NCI-H748 (cell line): ENCODE measurements at regions not wholly inside any gene's neighbourhood (a gene's known extent, or its start where the extent isn't known, plus 50 kb on each side); places are given as distances from the start of the nearest gene placed in this dataset.
"Not testable (repeated sequence)": the region's sequence is repeated elsewhere in the genome, so short reads cannot be mapped to it uniquely, and the experiment has no call there.

Experiments
- DNase-seq: peaks from one replicate; lab custom pipeline; 2025; ENCODE audit not compliant: unreplicated experiment; lab: John Stamatoyannopoulos, UW

GRCh38 chr3:103134023-103134724 is 699.4 kb downstream of the ZPLD1 start:
- no peak for DNase-seq

DNA sequence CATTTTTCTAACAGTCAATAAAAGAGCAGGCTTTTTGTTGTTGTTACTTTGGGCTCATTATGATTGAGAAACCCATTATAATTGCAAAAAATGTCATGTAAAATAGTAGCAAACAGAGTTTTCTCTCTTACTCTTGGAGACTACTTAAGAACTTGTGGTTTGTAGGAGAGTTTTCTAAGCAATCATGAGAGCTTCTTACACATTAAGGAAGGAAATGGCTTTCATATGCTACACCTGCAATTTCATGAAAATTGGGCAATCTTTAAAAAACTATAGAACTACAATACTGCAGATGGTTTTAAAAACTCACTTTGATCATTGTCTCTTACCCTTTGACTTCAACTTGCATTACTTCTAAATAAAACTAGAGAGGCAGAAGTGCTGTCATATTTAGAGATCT is 701.8 kb downstream of the ZPLD1 start:
- DNase-seq: no peak

DNA sequence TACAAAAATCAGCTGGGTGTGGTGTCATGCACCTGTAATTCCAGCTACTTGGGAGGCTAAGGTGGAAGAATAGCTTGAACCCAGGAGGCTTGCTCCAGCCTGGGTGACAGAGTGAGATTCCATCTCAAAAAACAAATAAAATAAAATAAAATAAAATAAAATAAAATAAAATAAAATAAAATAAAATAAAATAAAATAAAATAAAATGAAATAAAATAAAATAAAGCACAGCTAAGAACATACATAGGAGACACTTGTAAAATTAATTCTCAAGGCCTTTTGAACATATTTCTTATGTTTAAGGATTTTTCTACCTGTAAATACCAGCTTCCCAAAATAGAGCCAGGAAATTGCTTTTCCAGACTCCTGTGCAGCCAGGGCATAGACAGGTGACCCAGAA is 703.0 kb downstream of the ZPLD1 start:
- no peak for DNase-seq

DNA sequence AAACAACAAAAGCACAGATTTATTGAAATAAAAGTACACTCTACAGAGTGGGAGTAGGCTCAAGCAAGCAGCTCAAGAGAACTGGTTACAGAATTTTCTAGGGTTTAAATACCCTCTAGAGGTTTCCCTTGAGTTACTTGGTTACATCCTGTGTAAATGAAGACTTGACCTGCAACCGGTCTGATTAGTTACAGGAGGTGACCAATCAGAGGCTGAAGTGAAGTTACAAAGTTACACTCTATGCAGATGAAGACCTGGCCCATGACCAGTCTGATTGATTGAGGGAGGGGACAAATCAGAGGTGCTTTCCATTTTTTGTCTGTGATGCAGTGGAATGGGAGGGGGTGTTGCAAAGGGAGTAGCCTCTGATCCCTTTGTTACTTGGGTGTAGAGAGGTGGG is 723.4 kb downstream of the ZPLD1 start:
- DNase-seq: no peak

GRCh38 chr3:103166890-103167289 is 732.1 kb downstream of the ZPLD1 start:
- DNase-seq: no peak

DNA sequence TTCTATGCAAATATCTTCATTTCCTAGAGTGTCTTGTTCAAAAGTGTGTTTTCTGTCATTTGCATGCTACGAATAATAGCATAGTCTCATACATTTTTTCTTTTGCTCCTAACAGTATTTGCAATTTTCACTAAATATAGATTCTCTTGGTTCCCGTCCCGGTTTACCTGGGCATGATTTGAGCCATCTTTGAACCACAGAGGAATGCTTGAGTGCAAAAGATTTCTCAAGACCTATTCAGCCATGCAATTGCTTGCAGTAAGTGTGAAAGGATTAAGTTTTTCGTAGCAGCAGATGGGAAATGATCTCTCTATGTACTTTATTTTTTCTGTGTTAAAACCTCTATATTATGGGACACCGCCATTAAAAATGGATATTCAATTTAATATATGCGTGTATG is 733.0 kb downstream of the ZPLD1 start:
- DNase-seq: no peak

DNA sequence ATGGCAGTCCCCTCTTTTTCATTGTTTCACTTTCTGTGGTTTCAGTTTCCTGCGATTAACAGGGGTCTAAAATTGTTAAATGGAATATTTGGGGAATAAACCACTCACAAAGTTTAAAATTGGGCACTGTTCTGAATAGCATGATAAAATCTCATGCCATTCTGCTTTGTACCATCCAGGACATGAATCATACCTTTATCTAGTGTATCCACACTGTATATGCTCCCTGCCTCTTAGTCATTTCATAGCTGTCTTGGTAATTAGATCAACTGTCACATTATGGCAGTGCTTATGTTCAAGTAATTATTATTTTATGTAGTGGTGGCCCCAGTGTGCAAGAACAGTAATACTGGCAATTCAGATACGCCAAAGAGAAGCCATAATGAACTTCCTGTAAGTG is 734.5 kb downstream of the ZPLD1 start:
- DNase-seq: no peak

- no peak for DNase-seq
These were observed 735.8 kb downstream of the ZPLD1 start for GRCh38 chr3:103170651-103171050.

DNA sequence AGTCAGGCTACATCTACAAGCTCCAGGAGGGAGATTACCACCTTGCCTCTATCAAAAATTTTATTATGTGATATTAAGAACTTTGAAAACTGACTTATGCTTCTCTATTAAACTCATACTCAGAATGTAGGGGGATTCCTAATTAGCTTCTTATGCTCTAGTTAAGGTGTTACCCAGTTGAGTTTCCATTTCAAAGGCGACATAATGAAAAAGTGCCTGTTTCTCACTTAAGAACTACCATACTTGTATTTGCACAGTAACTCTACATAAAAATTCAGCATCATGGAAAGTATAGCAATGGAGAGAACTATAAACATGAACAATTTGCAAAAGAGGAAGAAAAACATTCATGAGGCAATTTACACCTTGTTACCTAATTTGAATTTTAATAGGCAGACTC is 739.1 kb downstream of the ZPLD1 start:
- no peak for DNase-seq

GRCh38 chr3:103181160-103181559 is 746.3 kb downstream of the ZPLD1 start:
- no peak for DNase-seq

GRCh38 chr3:103184772-103185171 is 750.0 kb downstream of the ZPLD1 start:
- DNase-seq: no peak

- no peak for DNase-seq
These were observed 755.1 kb downstream of the ZPLD1 start for GRCh38 chr3:103189941-103190340.

GRCh38 chr3:103195216-103195615 is 760.4 kb downstream of the ZPLD1 start:
- no peak for DNase-seq

DNA sequence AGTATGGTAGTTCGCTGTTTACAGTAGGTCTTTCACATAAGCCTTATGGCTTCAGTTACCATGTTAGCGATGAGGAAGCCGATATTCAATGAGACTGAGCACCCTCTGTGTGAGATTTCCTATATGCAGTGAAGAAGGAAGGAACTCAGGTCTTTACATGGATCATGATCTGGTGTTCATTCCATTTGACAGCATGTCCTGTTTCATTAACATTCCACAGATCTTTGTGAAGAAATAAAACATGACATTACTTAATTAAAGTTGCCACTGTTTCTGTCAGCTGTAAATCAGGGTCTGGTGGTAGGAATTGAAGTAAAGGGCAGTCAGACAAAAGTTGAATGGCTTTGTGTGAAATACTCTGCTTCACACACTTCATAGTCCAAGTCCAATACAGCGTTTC is 768.6 kb downstream of the ZPLD1 start:
- no peak for DNase-seq

DNA sequence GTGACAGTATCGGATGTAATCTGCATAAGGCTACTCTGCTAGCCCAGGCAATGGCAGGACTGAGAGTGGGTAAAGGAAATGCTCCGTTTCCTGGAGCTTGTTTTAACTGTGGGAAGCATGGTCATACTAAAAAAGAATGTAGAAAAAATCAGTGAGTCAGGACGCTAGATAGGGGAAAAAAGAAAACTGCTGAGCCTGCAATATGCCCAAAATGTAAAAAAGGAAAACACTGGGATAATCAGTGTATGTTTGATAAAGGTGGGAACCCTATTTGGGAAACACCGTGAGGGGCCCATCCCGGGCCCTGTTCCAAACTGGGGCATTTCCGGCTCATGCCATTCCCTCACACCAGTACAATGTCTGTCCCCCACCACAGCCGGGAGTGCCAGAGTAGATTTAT is 775.8 kb downstream of the ZPLD1 start:
- no peak for DNase-seq

- DNase-seq: no peak
These were observed 783.3 kb downstream of the ZPLD1 start for GRCh38 chr3:103218146-103218545.

DNA sequence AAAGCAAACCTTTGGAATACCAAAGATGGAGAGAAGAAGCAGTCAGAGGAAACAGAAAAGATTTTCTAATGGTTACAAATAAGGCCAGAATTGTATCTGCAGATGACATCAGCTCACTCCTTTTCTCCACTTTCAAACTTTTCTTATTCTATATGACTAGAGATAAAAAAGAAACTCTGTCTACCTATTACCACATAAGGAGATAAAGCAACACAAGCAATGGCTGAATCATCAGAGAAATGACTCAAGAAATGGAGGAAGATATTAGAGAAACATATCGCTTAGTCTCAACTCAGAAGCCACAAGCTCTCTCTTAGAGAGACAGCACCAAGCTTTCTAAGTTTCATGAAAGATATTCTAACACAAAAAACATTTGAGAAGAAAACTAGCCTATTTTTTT is 784.0 kb downstream of the ZPLD1 start:
- DNase-seq: no peak

DNA sequence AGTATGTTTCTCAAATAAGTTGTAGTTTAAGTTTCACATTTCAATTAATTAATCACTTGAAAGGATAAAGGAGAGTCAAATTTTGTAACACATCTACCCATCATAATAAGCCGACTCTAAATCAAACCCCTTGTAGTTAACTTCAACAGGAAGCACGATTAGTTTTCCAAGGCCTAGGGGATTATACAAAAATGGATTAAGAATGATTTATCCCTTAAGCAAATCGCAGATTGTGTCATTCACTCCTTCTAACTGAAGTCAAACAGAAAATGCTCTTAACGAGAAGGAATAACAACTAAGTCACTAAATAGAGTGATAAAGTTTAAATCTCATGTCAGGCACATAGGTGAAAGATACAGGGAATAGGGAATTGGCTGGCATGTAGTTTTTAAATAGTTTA is 792.8 kb downstream of the ZPLD1 start:
- DNase-seq: no peak

DNA sequence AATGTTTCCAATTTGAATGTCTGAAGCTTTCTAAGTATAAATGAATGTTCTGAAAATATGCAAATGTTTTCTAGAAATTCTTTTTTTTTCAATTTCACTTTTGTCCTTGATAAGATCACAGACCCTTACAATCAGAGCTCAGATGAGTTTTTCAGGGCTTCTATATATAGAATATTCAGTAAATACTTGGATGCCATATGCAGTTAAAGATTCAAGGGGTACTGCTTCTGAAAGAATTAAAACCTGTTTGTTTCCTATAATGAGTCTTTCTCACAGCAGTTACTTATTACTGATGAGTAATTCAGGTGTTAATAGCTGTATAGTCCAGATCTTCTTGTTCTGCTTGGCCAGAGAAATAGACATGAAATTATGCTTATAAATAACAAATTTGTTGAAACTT is 812.6 kb downstream of the ZPLD1 start:
- DNase-seq: no peak

DNA sequence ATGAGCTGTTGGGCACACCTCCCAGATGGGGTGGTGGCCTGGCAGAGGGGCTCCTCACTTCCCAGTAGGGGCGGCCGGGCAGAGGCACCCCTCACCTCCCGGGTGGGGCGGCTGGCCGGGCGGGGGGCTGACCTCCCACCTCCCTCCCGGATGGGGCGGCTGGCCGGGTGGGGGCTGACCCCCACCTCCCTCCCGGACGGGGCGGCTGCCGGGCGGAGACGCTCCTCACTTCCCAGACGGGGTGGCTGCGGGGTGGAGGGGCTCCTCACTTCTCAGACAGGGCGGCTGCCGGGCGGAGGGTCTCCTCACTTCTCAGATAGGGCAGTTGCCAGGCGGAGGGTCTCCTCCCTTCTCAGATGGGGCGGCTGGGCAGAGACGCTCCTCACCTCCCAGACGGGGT is 820.0 kb downstream of the ZPLD1 start:
- not testable (repeated sequence) for DNase-seq

- DNase-seq: no peak
These were observed 834.5 kb downstream of the ZPLD1 start for GRCh38 chr3:103269287-103269686.

DNA sequence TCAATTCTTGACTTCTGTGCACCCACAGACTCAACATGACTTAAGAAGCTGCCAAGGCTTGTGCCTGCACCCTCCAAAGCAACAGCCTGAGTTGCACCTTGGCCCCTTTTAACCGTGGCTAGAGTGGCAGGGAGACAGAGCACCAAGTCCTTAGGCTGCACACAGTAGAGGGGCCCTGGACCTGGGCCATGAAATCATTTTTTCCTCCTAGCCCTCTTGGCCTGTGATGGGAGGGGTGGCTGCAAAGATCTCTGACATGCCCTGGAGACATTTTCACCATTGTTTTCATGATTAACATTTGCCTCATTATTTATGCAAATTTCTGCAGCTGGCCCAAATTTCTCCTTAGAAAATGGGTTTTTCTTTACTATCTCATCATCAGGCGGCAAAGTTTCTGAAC is 836.8 kb downstream of the ZPLD1 start:
- DNase-seq: no peak

- peak; percentile 63 for DNase-seq
These were observed 861.3 kb downstream of the ZPLD1 start for GRCh38 chr3:103295974-103296570.
